HG03159 (cell line): ENCODE measurements at regions not wholly inside any gene's neighbourhood (a gene's known extent, or its start where the extent isn't known, plus 50 kb on each side); places are given as distances from the start of the nearest gene placed in this dataset.
A peak's percentile ranks its signal among the peaks of the same experiment; 100 is the strongest.

Experiments used
- ATAC-seq: cut with Tn5 transposase; IDR thresholded peaks from one replicate; pipeline ENCODE4 v1.9.1; 2021; ENCODE audit warnings: mild to moderate bottlenecking, moderate library complexity; ENCODE audit not compliant: unreplicated experiment

- ATAC-seq = no peak
Measured at GRCh38 chr6:139509167-139509566, 134.7 kb upstream of the CITED2 start.

- ATAC-seq = no peak
Measured at GRCh38 chr6:139508576-139508975, 134.1 kb upstream of the CITED2 start.

- ATAC-seq = no peak
Measured at GRCh38 chr6:139508023-139508422, 133.6 kb upstream of the CITED2 start.

GRCh38 chr6:139500977-139501376, 126.5 kb upstream of the CITED2 start:
- no peak for ATAC-seq

GRCh38 chr6:139498715-139499114, 124.3 kb upstream of the CITED2 start:
- ATAC-seq = no peak

- no peak for ATAC-seq
Measured at GRCh38 chr6:139497345-139497961, 123.0 kb upstream of the CITED2 start.

- ATAC-seq = no peak
Measured at GRCh38 chr6:139496654-139497344, 122.4 kb upstream of the CITED2 start.

GRCh38 chr6:139494376-139494990, 120.0 kb upstream of the CITED2 start:
- no peak for ATAC-seq

GRCh38 chr6:139490482-139490881, 116.0 kb upstream of the CITED2 start:
- peak; percentile 78 for ATAC-seq

- no peak for ATAC-seq
Measured at GRCh38 chr6:139486476-139486799, 112.0 kb upstream of the CITED2 start.

GRCh38 chr6:139485742-139486475, 111.5 kb upstream of the CITED2 start:
- no peak for ATAC-seq

- ATAC-seq = no peak
Measured at GRCh38 chr6:139485185-139485584, 110.7 kb upstream of the CITED2 start.

- ATAC-seq = no peak
Measured at GRCh38 chr6:139483079-139483478, 108.6 kb upstream of the CITED2 start.

- no peak for ATAC-seq
Measured at GRCh38 chr6:139482287-139482686, 107.8 kb upstream of the CITED2 start.

- ATAC-seq = no peak
Measured at GRCh38 chr6:139480356-139481165, 106.1 kb upstream of the CITED2 start.

GRCh38 chr6:139479433-139480222, 105.2 kb upstream of the CITED2 start:
- no peak for ATAC-seq

GRCh38 chr6:139475646-139476045, 101.2 kb upstream of the CITED2 start:
- no peak for ATAC-seq

GRCh38 chr6:139475241-139475640, 100.8 kb upstream of the CITED2 start:
- ATAC-seq = no peak

- ATAC-seq = peak; percentile 65
Measured at GRCh38 chr6:139474145-139475108, 100.0 kb upstream of the CITED2 start.
